PFSK-1 (cell line): ENCODE measurements at regions not wholly inside any gene's neighbourhood (a gene's known extent, or its start where the extent isn't known, plus 50 kb on each side); places are given as distances from the start of the nearest gene placed in this dataset.

Experiments
- FOXP2 ChIP-seq: optimal IDR thresholded peaks from 2 replicates; pipeline ENCODE3; 2011; ENCODE audit warnings: borderline replicate concordance, control low read depth, inconsistent platforms; ENCODE audit not compliant: insufficient read depth; ENCODE audit errors: extremely low read length, extremely low read depth
- POLR2AphosphoS5 ChIP-seq: IDR thresholded peaks from 2 replicates; pipeline ENCODE4 v1.6.1; 2012; ENCODE audit warnings: low read depth, mild to moderate bottlenecking, control low read depth, low read length, moderate library complexity
- SIN3A ChIP-seq: IDR thresholded peaks from 2 replicates; pipeline ENCODE4 v1.6.1; 2012; ENCODE audit warnings: mild to moderate bottlenecking, low read length, moderate library complexity, borderline replicate concordance; ENCODE audit not compliant: insufficient read depth
- TAF1 ChIP-seq: IDR thresholded peaks from 2 replicates; pipeline ENCODE4 v1.6.1; 2012; ENCODE audit warnings: low read length, control low read depth, borderline replicate concordance; ENCODE audit not compliant: insufficient read depth
- TF ChIP-seq, protein P1 (sequence below), 2 experiments: IDR thresholded peaks; 2 replicates each; pipeline versions ENCODE4 v1.6.1 to v1.8.0; 2011 to 2012; ENCODE audit warnings: low read depth in 2 of 2, low read length in 2 of 2, control low read depth in 1 of 2, inconsistent platforms in 1 of 2, mild to moderate bottlenecking in 1 of 2, moderate library complexity in 1 of 2; ENCODE audit not compliant: insufficient read depth in 1 of 2

GRCh38 chr11:38937709-38938108 lies 2339.7 kb upstream of the RAG2 start:
- TF ChIP-seq FOXP2 (no peak), TAF1 (no peak), POLR2AphosphoS5 (no peak), SIN3A (no peak)
- TF ChIP-seq, protein P1, sequence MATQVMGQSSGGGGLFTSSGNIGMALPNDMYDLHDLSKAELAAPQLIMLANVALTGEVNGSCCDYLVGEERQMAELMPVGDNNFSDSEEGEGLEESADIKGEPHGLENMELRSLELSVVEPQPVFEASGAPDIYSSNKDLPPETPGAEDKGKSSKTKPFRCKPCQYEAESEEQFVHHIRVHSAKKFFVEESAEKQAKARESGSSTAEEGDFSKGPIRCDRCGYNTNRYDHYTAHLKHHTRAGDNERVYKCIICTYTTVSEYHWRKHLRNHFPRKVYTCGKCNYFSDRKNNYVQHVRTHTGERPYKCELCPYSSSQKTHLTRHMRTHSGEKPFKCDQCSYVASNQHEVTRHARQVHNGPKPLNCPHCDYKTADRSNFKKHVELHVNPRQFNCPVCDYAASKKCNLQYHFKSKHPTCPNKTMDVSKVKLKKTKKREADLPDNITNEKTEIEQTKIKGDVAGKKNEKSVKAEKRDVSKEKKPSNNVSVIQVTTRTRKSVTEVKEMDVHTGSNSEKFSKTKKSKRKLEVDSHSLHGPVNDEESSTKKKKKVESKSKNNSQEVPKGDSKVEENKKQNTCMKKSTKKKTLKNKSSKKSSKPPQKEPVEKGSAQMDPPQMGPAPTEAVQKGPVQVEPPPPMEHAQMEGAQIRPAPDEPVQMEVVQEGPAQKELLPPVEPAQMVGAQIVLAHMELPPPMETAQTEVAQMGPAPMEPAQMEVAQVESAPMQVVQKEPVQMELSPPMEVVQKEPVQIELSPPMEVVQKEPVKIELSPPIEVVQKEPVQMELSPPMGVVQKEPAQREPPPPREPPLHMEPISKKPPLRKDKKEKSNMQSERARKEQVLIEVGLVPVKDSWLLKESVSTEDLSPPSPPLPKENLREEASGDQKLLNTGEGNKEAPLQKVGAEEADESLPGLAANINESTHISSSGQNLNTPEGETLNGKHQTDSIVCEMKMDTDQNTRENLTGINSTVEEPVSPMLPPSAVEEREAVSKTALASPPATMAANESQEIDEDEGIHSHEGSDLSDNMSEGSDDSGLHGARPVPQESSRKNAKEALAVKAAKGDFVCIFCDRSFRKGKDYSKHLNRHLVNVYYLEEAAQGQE (IDR thresholded peaks at IDR 0.05; ENCODE audit: insufficient read depth in 1 of 2, low read depth in 2 of 2, low read length in 2 of 2), result no peak

DNA sequence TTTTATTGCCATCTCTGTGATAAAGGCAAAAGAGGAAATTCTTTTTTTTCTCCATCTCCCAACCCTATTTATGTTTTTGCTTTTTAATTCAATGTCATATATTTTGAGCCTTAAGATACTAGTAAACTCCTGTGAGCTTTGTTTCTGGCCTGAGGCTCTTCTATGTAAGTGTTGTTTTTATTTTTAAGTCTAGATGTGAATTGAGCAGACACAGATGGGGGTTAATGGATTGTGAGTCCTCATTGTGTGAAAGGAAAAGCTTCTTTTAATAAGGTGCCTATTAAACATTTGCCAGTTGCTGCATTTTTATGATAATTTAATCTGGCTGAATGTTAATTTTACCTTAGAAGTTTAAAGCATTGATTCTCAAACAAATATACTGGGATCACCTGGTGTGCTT lies 2337.9 kb upstream of the RAG2 start:
- TF ChIP-seq TAF1, result no peak
- TF ChIP-seq, protein P1 (IDR thresholded peaks at IDR 0.05; ENCODE audit: insufficient read depth in 1 of 2, low read depth in 2 of 2, low read length in 2 of 2), result no peak
- no peak for TF ChIP-seq FOXP2
- no peak for TF ChIP-seq POLR2AphosphoS5
- no peak for TF ChIP-seq SIN3A

- TF ChIP-seq, protein P1 (IDR thresholded peaks at IDR 0.05; ENCODE audit: insufficient read depth in 1 of 2, low read depth in 2 of 2, low read length in 2 of 2), result no peak
- no peak for TF ChIP-seq SIN3A
- TF ChIP-seq FOXP2, result no peak
- TF ChIP-seq TAF1, result no peak
- TF ChIP-seq POLR2AphosphoS5, result no peak
Measured at GRCh38 chr11:38927993-38928392, 2330.0 kb upstream of the RAG2 start.

DNA sequence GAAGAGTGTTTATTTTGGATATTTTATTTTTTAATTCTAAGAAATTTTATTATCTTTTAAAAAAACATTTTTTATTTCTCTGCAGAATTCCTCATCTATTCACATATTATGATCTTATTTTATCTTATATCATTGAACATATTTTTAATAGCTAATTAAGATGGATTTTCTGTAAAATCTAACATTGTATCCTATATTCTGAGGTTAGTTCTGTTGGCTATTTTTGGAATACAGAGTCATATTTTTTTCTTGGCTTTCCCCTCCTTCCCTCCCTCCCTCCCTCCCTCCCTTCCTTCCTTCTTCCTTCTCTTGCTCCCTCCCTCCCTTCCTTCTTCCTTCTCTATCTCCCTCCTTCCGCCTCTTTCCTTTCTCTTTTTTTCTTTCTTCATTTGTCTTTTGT lies 2326.6 kb upstream of the RAG2 start:
- TF ChIP-seq POLR2AphosphoS5 (no peak), FOXP2 (no peak), SIN3A (no peak), TAF1 (no peak)
- TF ChIP-seq, protein P1 (IDR thresholded peaks at IDR 0.05; ENCODE audit: insufficient read depth in 1 of 2, low read depth in 2 of 2, low read length in 2 of 2), result no peak

DNA sequence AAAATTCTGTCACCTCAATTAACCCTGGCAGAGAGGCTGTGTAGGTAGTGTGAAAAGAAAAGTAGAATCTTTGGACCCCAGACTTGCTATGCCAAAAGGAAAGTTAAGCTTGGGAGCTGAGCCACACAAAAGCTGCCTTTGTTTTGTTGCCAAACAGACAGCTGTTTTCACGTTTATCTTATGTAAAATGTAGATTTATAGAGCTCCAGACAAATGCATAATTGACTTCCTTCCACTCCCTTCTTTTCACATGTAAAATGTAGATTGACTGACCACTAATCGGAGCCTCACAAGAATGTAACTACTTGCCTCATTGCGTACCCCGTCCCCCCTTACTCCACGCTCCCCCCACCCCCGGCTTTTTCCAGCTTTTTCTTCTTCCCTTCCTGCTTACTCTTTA lies 2302.2 kb upstream of the RAG2 start:
- TF ChIP-seq POLR2AphosphoS5 (no peak), FOXP2 (no peak), SIN3A (no peak), TAF1 (no peak)
- TF ChIP-seq, protein P1 (IDR thresholded peaks at IDR 0.05; ENCODE audit: insufficient read depth in 1 of 2, low read depth in 2 of 2, low read length in 2 of 2), result no peak
